H9 (cell line): ENCODE measurements at regions not wholly inside any gene's neighbourhood (a gene's known extent, or its start where the extent isn't known, plus 50 kb on each side); places are given as distances from the start of the nearest gene placed in this dataset.

Experiments
- DNase-seq: peaks from one replicate; pipeline ENCODE4 v3.0.0-alpha.2; 2017
- H2AFZ ChIP-seq: one replicate; pipeline ENCODE4 v1.6.1; 2013; ENCODE audit warnings: mild to moderate bottlenecking, low read length, control low read depth, moderate library complexity
- H2AK5ac ChIP-seq: 2 replicates; pipeline ENCODE4 v1.6.1; 2013; ENCODE audit warnings: low read length, control low read depth, mixed read lengths; ENCODE audit not compliant: insufficient read length
- H2BK120ac ChIP-seq: one replicate; pipeline ENCODE4 v1.6.1; 2013; ENCODE audit warnings: low read depth, mild to moderate bottlenecking, low read length, control low read depth, inconsistent platforms; ENCODE audit not compliant: poor library complexity, severe bottlenecking
- H2BK12ac ChIP-seq: 2 replicates; pipeline ENCODE4 v1.6.1; 2013; ENCODE audit warnings: low read length, control low read depth, mixed read lengths, low read depth; ENCODE audit not compliant: insufficient read length
- H2BK15ac ChIP-seq: 2 replicates; pipeline ENCODE4 v1.6.1; 2013; ENCODE audit warnings: low read depth, low read length, control low read depth
- H2BK20ac ChIP-seq: one replicate; pipeline ENCODE4 v1.6.1; 2013; ENCODE audit warnings: low read depth, mild to moderate bottlenecking, low read length, control low read depth, inconsistent platforms; ENCODE audit not compliant: poor library complexity, severe bottlenecking
- H2BK5ac ChIP-seq: 2 replicates; pipeline ENCODE4 v1.6.1; 2013; ENCODE audit warnings: low read length, control low read depth, mixed read lengths; ENCODE audit not compliant: insufficient read length
- H3K14ac ChIP-seq: 2 replicates; pipeline ENCODE4 v1.6.1; 2013; ENCODE audit warnings: low read length, control low read depth; ENCODE audit not compliant: insufficient read depth
- H3K18ac ChIP-seq: 2 replicates; pipeline ENCODE4 v1.6.1; 2013; ENCODE audit warnings: low read depth, mild to moderate bottlenecking, mixed read lengths, low read length, control low read depth; ENCODE audit not compliant: insufficient read length
- H3K23ac ChIP-seq: 2 replicates; pipeline ENCODE4 v1.6.1; 2013; ENCODE audit warnings: low read length, control low read depth, mixed read lengths, low read depth; ENCODE audit not compliant: insufficient read length
- H3K23me2 ChIP-seq: 2 replicates; pipeline ENCODE4 v1.6.1; 2013; ENCODE audit warnings: low read depth, mild to moderate bottlenecking, mixed read lengths, low read length, control low read depth; ENCODE audit not compliant: insufficient read length, poor library complexity, severe bottlenecking
- H3K27ac ChIP-seq: 2 replicates; pipeline ENCODE4 v1.5.1; 2013; ENCODE audit warnings: low read length, control low read depth, mixed read lengths, low read depth; ENCODE audit not compliant: insufficient read length
- H3K27me3 ChIP-seq: 2 replicates; pipeline ENCODE4 v1.6.1; 2013; ENCODE audit warnings: low read length, control low read depth, inconsistent platforms; ENCODE audit not compliant: insufficient read depth
- H3K4ac ChIP-seq: 2 replicates; pipeline ENCODE4 v1.6.1; 2013; ENCODE audit warnings: low read depth, mild to moderate bottlenecking, control low read depth, inconsistent platforms, low read length, moderate library complexity
- H3K4me1 ChIP-seq: 2 replicates; pipeline ENCODE4 v1.6.1; 2013; ENCODE audit warnings: low read length, control low read depth, inconsistent platforms; ENCODE audit not compliant: insufficient read depth
- H3K4me2 ChIP-seq: 2 replicates; pipeline ENCODE4 v1.6.1; 2013; ENCODE audit warnings: low read length, control low read depth, mixed read lengths; ENCODE audit not compliant: insufficient read length, insufficient read depth
- H3K56ac ChIP-seq: 2 replicates; pipeline ENCODE4 v1.6.1; 2013; ENCODE audit warnings: low read depth, mild to moderate bottlenecking, mixed read lengths, low read length, control low read depth; ENCODE audit not compliant: insufficient read length
- H3K79me1 ChIP-seq: 2 replicates; pipeline ENCODE4 v1.6.1; 2013; ENCODE audit warnings: low read depth, mild to moderate bottlenecking, moderate library complexity, low read length, control low read depth, inconsistent platforms; ENCODE audit not compliant: insufficient read depth, poor library complexity, severe bottlenecking
- H3K79me2 ChIP-seq: 2 replicates; pipeline ENCODE4 v1.6.1; 2013; ENCODE audit warnings: low read length, control low read depth, inconsistent platforms; ENCODE audit not compliant: insufficient read depth
- H3K9ac ChIP-seq: 2 replicates; pipeline ENCODE4 v1.6.1; 2013; ENCODE audit warnings: low read length, control low read depth, mixed read lengths; ENCODE audit not compliant: insufficient read length; ENCODE audit errors: extremely low read depth
- H3K9me3 ChIP-seq: one replicate; pipeline ENCODE4 v1.6.1; 2013; ENCODE audit warnings: low read depth, low read length, inconsistent platforms; ENCODE audit not compliant: control insufficient read depth
- H3T11ph ChIP-seq: one replicate; pipeline ENCODE4 v1.6.1; 2013; ENCODE audit warnings: mild to moderate bottlenecking, low read length, control low read depth, inconsistent platforms
- H4K20me1 ChIP-seq: one replicate; pipeline ENCODE4 v1.6.1; 2013; ENCODE audit not compliant: control insufficient read depth, insufficient read length, insufficient read depth
- H4K5ac ChIP-seq: 2 replicates; pipeline ENCODE4 v1.6.1; 2013; ENCODE audit warnings: low read depth, mild to moderate bottlenecking, mixed read lengths, low read length, control low read depth; ENCODE audit not compliant: insufficient read length
- H4K8ac ChIP-seq: replicated peaks from 2 replicates; pipeline ENCODE4 v1.6.1; 2013; ENCODE audit warnings: low read length, control low read depth, mixed read lengths, low read depth; ENCODE audit not compliant: insufficient read length
- H4K91ac ChIP-seq: 2 replicates; pipeline ENCODE4 v1.6.1; 2013; ENCODE audit warnings: low read depth, mild to moderate bottlenecking, moderate library complexity, mixed read lengths, low read length, control low read depth; ENCODE audit not compliant: insufficient read length
- H3K27ac Mint-ChIP-seq, 3 experiments: 2 replicates in 2 of 3; 3 replicates in 1 of 3; pipeline ENCODE4 v1.8.0; 2020 to 2021; ENCODE audit warnings: mixed read lengths in 3 of 3, mild to moderate bottlenecking in 1 of 3, moderate library complexity in 1 of 3
- H3K27me3 Mint-ChIP-seq: 2 replicates; pipeline ENCODE4 v1.8.0; 2021; ENCODE audit warnings: low read depth, mild to moderate bottlenecking, moderate library complexity, mixed read lengths
- H3K36me3 Mint-ChIP-seq, 3 experiments: 2 replicates in 2 of 3; 3 replicates in 1 of 3; pipeline ENCODE4 v1.8.0; 2020 to 2021; ENCODE audit warnings: low read depth in 3 of 3, mixed read lengths in 3 of 3; ENCODE audit not compliant: insufficient read depth in 1 of 3
- H3K4me1 Mint-ChIP-seq, 2 experiments: 2 replicates each; pipeline ENCODE4 v1.8.0; 2020; ENCODE audit warnings: mixed read lengths in 2 of 2
- H3K4me3 Mint-ChIP-seq, 2 experiments: 2 replicates in 1 of 2; 3 replicates in 1 of 2; pipeline ENCODE4 v1.8.0; 2020 to 2021; ENCODE audit warnings: mild to moderate bottlenecking in 2 of 2, mixed read lengths in 2 of 2, moderate library complexity in 1 of 2
- H3K9me3 Mint-ChIP-seq, 2 experiments: 2 replicates in 1 of 2; 3 replicates in 1 of 2; pipeline ENCODE4 v1.8.0; 2020; ENCODE audit warnings: mild to moderate bottlenecking in 2 of 2, mixed read lengths in 2 of 2, moderate library complexity in 1 of 2
- CTCF ChIP-seq: fragments of 200-600 bp; sonication (generic); conservative IDR thresholded peaks from 3 replicates; pipeline ENCODE4 v1.8.0; 2021; ENCODE audit warnings: antibody characterized with exemption, mild to moderate bottlenecking
- WGBS: extraction: QIAGEN DNeasy Blood & Tissue Kit; methylation state at CpG from one replicate; pipeline ENCODE4 v1.1.7; 2013; ENCODE audit warnings: missing lambda C conversion rate, low lambda C conversion rate, mixed read lengths; ENCODE audit not compliant: insufficient read length; ENCODE audit errors: extremely low coverage; 5-methylcytosine and 5-hydroxymethylcytosine counted together

DNA sequence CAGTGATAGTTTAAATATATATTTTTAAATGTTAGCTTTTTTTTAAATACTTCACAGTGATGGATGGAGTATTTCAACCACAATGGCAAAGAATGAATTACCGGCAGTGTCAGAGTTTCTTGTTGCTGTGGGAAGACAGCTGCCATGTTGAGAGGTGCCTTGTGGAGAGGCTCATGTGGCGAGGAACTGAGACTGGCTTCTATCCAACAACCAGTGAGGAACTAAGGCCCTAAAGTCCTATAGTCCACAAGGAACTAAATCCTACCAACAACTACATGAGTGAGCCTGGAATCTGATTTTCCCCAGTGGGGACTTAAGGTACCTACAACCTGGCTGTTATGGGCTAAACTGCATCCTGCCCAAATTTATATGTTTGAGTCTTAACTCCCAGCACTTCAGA is 220.2 kb upstream of the PLEKHG7 start:
- Histone ChIP-seq H2BK15ac (no peak overlapping the region), H3K9me3 (no peaks in the 10 kb centered on the region), H3K14ac (no peak overlapping the region), H3K79me1 (no peaks in the 10 kb centered on the region), H3K23ac (no peak overlapping the region), H2BK12ac (no peak overlapping the region), H3K4ac (no peak overlapping the region), H3K4me2 (no peak overlapping the region), H3K18ac (no peak overlapping the region), H3K4me1 (no peaks in the 10 kb centered on the region; the same call in 1 of the 2 replicates), H4K91ac (no peak overlapping the region), H4K8ac (no peak overlapping the region), H3K27me3 (no peaks in the 10 kb centered on the region), H2BK120ac (no peak overlapping the region), H3T11ph (no peak overlapping the region), H3K79me2 (no peaks in the 10 kb centered on the region), H3K9ac (no peak overlapping the region), H4K5ac (no peak overlapping the region), H2AK5ac (no peak overlapping the region), H3K56ac (no peak overlapping the region), H2BK5ac (no peak overlapping the region), H3K23me2 (no peaks in the 10 kb centered on the region), H4K20me1 (no peaks in the 10 kb centered on the region), H3K27ac (no peak overlapping the region), H2AFZ (no peak overlapping the region), H2BK20ac (no peak overlapping the region)
- Mint-ChIP-seq H3K4me1 (peaks cover 11 to 12% of the 10 kb centered on the region in 2 experiments), H3K27ac (no peak overlapping the region), H3K4me3 (no peak overlapping the region), H3K36me3 (no peaks in the 10 kb centered on the region), H3K9me3 (no peaks in the 10 kb centered on the region; a peak in 1 of 5 replicates), H3K27me3 (no peaks in the 10 kb centered on the region)
- TF ChIP-seq CTCF, result no peak
- no peak for DNase-seq
- WGBS, result no CpG with 5 or more reads among the region's 2 CpGs
